ENCODE measurements at regions not wholly inside any gene's neighbourhood (a gene's known extent, or its start where the extent isn't known, plus 50 kb on each side); places are given as distances from the start of the nearest gene placed in this dataset.

DNA sequence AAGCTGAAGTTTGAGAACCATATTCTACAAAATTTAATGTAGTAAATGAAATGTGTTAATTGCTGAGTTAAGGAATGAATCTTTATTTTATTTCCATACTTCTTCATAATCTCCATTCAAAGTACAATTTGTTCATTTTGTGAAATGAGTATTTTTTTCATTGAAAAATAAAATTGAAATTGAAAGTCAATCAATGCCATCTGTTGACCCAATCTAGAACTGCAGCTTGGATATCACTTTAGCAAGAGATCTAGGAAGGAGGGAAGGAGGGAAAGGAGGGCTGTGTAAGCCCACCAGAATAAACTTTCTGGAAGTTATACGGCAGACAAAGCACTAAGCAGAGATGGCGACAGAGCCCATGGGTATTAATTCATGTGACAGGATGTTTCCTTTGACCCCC is 128.4 kb downstream of the ZMAT1 start:
- TF ChIP-seq POLR2A (IDR thresholded peaks at IDR 0.05) (no peak), EP300 (IDR thresholded peaks at IDR 0.05) (no peak)
- TF ChIP-seq, protein P1, sequence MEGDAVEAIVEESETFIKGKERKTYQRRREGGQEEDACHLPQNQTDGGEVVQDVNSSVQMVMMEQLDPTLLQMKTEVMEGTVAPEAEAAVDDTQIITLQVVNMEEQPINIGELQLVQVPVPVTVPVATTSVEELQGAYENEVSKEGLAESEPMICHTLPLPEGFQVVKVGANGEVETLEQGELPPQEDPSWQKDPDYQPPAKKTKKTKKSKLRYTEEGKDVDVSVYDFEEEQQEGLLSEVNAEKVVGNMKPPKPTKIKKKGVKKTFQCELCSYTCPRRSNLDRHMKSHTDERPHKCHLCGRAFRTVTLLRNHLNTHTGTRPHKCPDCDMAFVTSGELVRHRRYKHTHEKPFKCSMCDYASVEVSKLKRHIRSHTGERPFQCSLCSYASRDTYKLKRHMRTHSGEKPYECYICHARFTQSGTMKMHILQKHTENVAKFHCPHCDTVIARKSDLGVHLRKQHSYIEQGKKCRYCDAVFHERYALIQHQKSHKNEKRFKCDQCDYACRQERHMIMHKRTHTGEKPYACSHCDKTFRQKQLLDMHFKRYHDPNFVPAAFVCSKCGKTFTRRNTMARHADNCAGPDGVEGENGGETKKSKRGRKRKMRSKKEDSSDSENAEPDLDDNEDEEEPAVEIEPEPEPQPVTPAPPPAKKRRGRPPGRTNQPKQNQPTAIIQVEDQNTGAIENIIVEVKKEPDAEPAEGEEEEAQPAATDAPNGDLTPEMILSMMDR (IDR thresholded peaks at IDR 0.05) = peak in 3 of 4 experiments; percentile 8 to 43 (median 13)

Measured in gastroesophageal sphincter (tissue), 3 donors.